ENCODE measurements at regions not wholly inside any gene's neighbourhood (a gene's known extent, or its start where the extent isn't known, plus 50 kb on each side); places are given as distances from the start of the nearest gene placed in this dataset.

DNA sequence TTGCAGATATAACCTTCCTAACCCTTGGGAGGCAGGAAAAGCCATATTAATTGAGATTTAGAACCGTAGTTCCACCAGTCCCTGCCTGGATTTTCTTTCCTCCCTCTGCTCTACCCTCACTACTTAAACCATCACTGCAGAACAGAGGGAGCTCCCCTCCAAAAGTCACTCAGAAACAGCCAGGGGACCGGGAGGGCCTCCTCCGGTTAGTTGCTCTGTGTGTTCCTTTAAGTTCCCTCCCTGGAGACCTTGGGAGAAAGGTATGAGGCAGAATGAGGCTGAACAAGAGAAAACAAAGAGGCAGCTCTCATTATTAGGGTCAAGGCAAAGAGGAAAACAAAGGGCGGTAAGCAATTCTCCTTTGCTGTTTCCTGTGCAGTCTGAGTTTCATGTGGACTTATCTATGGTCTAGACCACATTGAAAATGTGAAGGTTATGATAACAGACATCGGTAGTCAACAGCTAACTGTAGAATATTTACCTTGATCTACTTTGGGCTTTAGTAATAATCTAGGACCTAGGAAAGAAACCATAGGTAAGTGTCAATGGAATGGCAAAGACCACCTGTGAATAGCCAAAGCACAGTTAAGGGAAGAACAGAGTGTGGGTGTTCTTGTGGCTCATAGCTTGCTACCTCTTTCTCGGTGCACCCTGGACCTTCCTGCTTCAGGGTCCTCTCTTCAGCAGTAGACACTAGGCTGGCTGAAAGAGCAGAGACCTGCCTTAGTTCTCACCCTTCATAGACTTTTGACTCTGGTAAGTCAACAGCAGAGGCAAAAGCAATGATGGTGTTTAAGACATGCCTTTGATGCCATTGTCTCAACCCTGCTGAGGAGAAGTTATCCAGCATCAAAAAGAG, 250.9 kb upstream of the CITED2 start (continued):
- TF ChIP-seq, protein P1, sequence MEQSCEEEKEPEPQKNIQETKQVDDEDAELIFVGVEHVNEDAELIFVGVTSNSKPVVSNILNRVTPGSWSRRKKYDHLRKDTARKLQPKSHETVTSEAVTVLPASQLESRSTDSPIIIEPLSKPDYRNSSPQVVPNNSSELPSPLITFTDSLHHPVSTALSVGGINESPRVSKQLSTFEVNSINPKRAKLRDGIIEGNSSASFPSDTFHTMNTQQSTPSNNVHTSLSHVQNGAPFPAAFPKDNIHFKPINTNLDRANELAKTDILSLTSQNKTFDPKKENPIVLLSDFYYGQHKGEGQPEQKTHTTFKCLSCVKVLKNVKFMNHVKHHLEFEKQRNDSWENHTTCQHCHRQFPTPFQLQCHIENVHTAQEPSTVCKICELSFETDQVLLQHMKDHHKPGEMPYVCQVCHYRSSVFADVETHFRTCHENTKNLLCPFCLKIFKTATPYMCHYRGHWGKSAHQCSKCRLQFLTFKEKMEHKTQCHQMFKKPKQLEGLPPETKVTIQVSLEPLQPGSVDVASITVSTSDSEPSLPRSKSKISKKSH (CRISPR knock-in tag; IDR thresholded peaks at IDR 0.05) = no peak
- TF ChIP-seq SRSF1 (IDR thresholded peaks at IDR 0.05; ENCODE audit: low read depth, low read length) = no peak
- TF ChIP-seq, protein P2, sequence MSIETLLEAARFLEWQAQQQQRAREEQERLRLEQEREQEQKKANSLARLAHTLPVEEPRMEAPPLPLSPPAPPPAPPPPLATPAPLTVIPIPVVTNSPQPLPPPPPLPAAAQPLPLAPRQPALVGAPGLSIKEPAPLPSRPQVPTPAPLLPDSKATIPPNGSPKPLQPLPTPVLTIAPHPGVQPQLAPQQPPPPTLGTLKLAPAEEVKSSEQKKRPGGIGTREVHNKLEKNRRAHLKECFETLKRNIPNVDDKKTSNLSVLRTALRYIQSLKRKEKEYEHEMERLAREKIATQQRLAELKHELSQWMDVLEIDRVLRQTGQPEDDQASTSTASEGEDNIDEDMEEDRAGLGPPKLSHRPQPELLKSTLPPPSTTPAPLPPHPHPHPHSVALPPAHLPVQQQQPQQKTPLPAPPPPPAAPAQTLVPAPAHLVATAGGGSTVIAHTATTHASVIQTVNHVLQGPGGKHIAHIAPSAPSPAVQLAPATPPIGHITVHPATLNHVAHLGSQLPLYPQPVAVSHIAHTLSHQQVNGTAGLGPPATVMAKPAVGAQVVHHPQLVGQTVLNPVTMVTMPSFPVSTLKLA (conservative IDR thresholded peaks at IDR 0.05) = no peak
- TF ChIP-seq RBBP5 (IDR thresholded peaks at IDR 0.05; ENCODE audit: borderline replicate concordance, insufficient read depth, low read length, poor library complexity, severe bottlenecking) = peak; percentile 39
- no peak for TF ChIP-seq ZNF696 (CRISPR knock-in tag; conservative IDR thresholded peaks at IDR 0.05)
- no peak for TF ChIP-seq MAFG (tag; conservative IDR thresholded peaks at IDR 0.05)
- no peak for TF ChIP-seq RFX7 (CRISPR knock-in tag; IDR thresholded peaks at IDR 0.05)
- TF ChIP-seq BCL6 (CRISPR knock-in tag; IDR thresholded peaks at IDR 0.05) = no peak
- TF ChIP-seq FOXJ2 (tag; IDR thresholded peaks at IDR 0.05) = no peak
- no peak for TF ChIP-seq ATF7 (IDR thresholded peaks at IDR 0.05)
- no peak for TF ChIP-seq HNRNPK (IDR thresholded peaks at IDR 0.05; ENCODE audit: low read depth, low read length, poor library complexity, severe bottlenecking)
- no peak for TF ChIP-seq ZNF589 (CRISPR knock-in tag; IDR thresholded peaks at IDR 0.05; ENCODE audit: low read depth)
- no peak for TF ChIP-seq ZNF316 (IDR thresholded peaks at IDR 0.05)
- no peak for TF ChIP-seq EWSR1 (IDR thresholded peaks at IDR 0.05; ENCODE audit: borderline replicate concordance, low read depth, partially characterized antibody)
- TF ChIP-seq ZNF165 (CRISPR knock-in tag; IDR thresholded peaks at IDR 0.05; ENCODE audit: borderline replicate concordance) = no peak
- TF ChIP-seq NFRKB (IDR thresholded peaks at IDR 0.05; ENCODE audit: low read depth) = 0 out of 2 replicates have a peak, but pooled peaks have one; percentile 31
- no peak for TF ChIP-seq TSC22D4 (tag; IDR thresholded peaks at IDR 0.05)

All from K562 (cell line).